ENCODE measurements at regions not wholly inside any gene's neighbourhood (a gene's known extent, or its start where the extent isn't known, plus 50 kb on each side); places are given as distances from the start of the nearest gene placed in this dataset.

GRCh38 chr2:235439959-235440662 lies 53.7 kb upstream of the AGAP1 start:
- TF ChIP-seq POLR2A (IDR thresholded peaks at IDR 0.05; ENCODE audit: low read depth, low read length): no peak
- TF ChIP-seq POLR2AphosphoS5 (IDR thresholded peaks at IDR 0.05; ENCODE audit: low read depth, low read length): no peak
